ENCODE measurements at regions not wholly inside any gene's neighbourhood (a gene's known extent, or its start where the extent isn't known, plus 50 kb on each side); places are given as distances from the start of the nearest gene placed in this dataset.

GRCh38 chr12:105508096-105508495 lies 177.6 kb downstream of the C12orf75 start:
- TF ChIP-seq, protein P1, sequence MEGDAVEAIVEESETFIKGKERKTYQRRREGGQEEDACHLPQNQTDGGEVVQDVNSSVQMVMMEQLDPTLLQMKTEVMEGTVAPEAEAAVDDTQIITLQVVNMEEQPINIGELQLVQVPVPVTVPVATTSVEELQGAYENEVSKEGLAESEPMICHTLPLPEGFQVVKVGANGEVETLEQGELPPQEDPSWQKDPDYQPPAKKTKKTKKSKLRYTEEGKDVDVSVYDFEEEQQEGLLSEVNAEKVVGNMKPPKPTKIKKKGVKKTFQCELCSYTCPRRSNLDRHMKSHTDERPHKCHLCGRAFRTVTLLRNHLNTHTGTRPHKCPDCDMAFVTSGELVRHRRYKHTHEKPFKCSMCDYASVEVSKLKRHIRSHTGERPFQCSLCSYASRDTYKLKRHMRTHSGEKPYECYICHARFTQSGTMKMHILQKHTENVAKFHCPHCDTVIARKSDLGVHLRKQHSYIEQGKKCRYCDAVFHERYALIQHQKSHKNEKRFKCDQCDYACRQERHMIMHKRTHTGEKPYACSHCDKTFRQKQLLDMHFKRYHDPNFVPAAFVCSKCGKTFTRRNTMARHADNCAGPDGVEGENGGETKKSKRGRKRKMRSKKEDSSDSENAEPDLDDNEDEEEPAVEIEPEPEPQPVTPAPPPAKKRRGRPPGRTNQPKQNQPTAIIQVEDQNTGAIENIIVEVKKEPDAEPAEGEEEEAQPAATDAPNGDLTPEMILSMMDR (IDR thresholded peaks at IDR 0.05; ENCODE audit: insufficient read depth, low read length, poor library complexity, severe bottlenecking): no peak
- TF ChIP-seq EZH2phosphoT487 (conservative IDR thresholded peaks at IDR 0.05; ENCODE audit: low read length): no peak
